IgD-negative memory B cell (primary cell): ENCODE measurements at regions not wholly inside any gene's neighbourhood (a gene's known extent, or its start where the extent isn't known, plus 50 kb on each side); places are given as distances from the start of the nearest gene placed in this dataset.

Experiments
- H3K27ac Mint-ChIP-seq, 3 donors: one replicate each; pipeline ENCODE4 v1.8.0; 2020 to 2022; ENCODE audit warnings: mild to moderate bottlenecking in 3 of 3, mixed read lengths in 3 of 3, moderate library complexity in 1 of 3
- H3K27me3 Mint-ChIP-seq: one replicate; pipeline ENCODE4 v1.8.0; 2021; ENCODE audit warnings: mixed read lengths
- H3K36me3 Mint-ChIP-seq: one replicate; pipeline ENCODE4 v1.8.0; 2020; ENCODE audit warnings: mild to moderate bottlenecking, mixed read lengths
- H3K4me1 Mint-ChIP-seq, 3 donors: one replicate each; pipeline ENCODE4 v1.8.0; 2020 to 2022; ENCODE audit warnings: mixed read lengths in 3 of 3, mild to moderate bottlenecking in 1 of 3
- H3K4me3 Mint-ChIP-seq, 4 donors: one replicate each; pipeline ENCODE4 v1.8.0; 2020 to 2022; ENCODE audit warnings: mild to moderate bottlenecking in 4 of 4, mixed read lengths in 4 of 4, moderate library complexity in 3 of 4
- H3K9me3 Mint-ChIP-seq, 3 donors: one replicate each; pipeline ENCODE4 v1.8.0; 2020 to 2021; ENCODE audit warnings: mixed read lengths in 3 of 3, mild to moderate bottlenecking in 1 of 3

DNA sequence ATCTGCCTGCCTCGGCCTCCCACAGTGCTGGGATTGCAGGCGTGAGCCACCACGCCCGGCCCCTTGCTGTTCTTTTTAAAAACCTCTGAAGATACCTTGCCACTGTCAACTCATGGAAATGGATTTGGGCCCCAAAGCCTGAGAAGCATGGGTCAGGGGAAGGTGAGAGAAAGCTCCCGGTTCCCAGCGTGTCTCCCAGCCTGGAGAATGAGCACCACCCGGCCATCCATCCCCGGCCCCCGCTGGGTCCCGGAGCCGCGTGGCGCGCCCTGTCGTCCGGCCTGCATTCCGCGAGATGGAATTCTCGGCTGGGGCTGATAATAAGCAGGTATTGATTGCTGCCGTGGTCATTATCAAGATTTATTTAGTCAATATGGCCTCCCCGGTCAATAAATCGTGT is 126.5 kb upstream of the MYL2 start:
- Mint-ChIP-seq H3K9me3 (peaks cover 0 to 2% (median 0%) of the 10 kb centered on the region in 3 donors), H3K4me3 (no peak overlapping the region), H3K4me1 (no peaks in the 10 kb centered on the region), H3K36me3 (no peaks in the 10 kb centered on the region), H3K27ac (no peak overlapping the region), H3K27me3 (peaks cover 3% of the 10 kb centered on the region)

DNA sequence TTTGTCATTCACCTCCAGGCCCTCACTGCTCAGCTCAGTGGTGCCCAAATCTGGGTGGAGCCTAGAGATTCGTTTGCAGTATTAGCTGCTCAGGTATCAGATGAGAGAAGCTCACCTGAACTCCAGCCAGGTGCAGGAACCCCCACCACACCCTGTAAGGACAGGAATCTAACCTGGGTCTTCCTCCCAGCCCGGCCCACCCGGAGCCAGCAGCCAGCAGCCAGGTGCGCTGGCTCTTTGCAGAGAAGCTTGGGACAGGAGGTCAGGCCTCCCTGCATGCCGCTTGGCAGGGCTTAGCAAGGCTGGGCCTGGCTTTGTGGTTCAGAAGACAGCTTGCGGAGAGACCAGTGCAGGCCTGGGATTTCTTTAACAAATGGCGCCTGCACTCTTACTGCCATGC is 125.6 kb upstream of the MYL2 start:
- no peak overlapping the region for H3K27ac Mint-ChIP-seq
- H3K4me3 Mint-ChIP-seq = no peak overlapping the region
- no peaks in the 10 kb centered on the region for H3K4me1 Mint-ChIP-seq
- peaks cover 0 to 2% (median 0%) of the 10 kb centered on the region in 3 donors for H3K9me3 Mint-ChIP-seq
- no peaks in the 10 kb centered on the region for H3K36me3 Mint-ChIP-seq
- H3K27me3 Mint-ChIP-seq = peaks cover 3% of the 10 kb centered on the region

DNA sequence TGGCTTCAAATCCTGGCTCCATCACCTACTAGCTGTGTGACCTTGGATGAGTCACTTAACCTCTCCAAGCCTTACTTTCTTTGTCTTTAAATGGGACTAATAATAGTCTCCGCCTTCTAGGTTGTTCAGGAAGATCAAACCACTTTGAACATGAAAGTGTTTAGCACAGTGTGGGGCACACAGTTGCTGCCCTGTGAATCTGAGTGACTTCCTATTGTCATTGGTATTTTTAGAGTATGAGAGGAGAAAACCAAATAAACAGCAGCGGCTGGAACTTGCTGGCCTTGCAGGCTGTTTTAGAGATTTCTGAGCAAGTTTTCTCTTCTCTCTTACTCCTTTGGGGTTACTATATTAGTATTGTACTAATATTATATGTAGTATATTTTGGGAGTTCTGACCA is 120.7 kb upstream of the MYL2 start:
- Mint-ChIP-seq H3K36me3 (no peaks in the 10 kb centered on the region), H3K27me3 (peaks cover 33% of the 10 kb centered on the region), H3K27ac (no peak overlapping the region), H3K4me3 (no peak overlapping the region), H3K9me3 (peaks cover 0 to 2% (median 0%) of the 10 kb centered on the region in 3 donors), H3K4me1 (peaks cover 3 to 8% (median 7%) of the 10 kb centered on the region in 3 donors)

DNA sequence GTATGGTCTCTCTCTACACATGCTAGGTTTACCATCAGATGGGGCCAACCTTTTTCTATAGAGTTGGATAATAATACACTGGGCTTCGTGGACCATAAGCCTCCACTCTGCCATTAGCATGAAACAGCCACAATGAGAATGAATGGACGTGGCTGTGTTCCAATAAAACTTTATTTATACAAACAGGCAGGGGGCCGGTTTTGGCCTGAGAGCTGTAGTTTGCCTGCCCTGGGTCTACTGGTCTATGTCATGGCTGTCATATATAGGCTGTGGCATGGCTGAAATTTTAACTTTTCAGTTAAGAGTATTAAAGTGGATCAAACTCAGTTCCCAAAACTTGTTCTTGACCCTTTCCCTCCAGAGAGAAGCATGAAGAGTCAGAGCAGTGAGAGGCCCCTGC is 120.3 kb upstream of the MYL2 start:
- Mint-ChIP-seq H3K27ac (no peak overlapping the region), H3K4me3 (no peak overlapping the region), H3K9me3 (peaks cover 0 to 2% (median 0%) of the 10 kb centered on the region in 3 donors), H3K36me3 (no peaks in the 10 kb centered on the region), H3K27me3 (peaks cover 37% of the 10 kb centered on the region), H3K4me1 (peaks cover 3 to 12% (median 11%) of the 10 kb centered on the region in 3 donors)

DNA sequence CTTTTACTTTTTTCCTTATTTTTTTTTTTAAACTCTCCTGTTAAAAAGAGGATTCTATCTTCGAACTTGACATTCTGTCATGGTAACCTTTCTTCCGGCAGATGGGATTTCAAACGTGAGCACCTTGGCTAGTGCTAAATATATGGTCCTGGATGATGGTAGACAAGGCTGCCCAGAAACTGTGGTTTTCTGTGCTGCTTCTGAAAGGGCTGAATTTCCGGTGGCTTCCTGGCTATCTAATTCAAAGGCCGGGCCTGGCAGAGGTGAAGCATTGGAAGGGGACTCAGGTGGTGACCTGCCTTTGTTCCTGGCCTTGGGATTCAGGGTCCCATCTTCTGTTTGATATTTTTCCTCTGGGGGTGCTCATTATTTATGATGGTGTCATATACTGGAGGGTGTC is 118.6 kb upstream of the MYL2 start:
- H3K27ac Mint-ChIP-seq = no peak overlapping the region
- no peak overlapping the region for H3K4me3 Mint-ChIP-seq

DNA sequence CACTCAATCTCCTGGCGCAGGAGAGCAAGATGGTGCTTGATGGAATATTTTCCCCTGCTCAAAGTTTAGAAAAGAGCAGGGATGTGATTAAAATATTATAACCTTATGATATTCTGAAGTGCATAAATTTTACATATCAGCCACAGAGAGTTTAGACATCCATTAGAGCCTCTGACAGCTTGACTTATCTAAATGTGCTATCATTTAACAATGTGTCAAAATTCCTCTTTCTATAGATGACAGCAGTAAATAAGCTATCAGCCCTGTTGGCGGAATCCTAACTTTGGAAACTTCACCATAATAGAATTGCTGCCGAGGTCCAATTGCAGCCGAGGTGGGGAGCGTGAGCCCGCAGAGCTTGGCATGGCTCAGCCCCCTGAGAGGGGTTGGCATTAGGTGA is 117.7 kb upstream of the MYL2 start:
- Mint-ChIP-seq H3K27ac (no peak overlapping the region), H3K36me3 (no peaks in the 10 kb centered on the region), H3K27me3 (peaks cover 45% of the 10 kb centered on the region), H3K4me1 (peaks cover 4 to 12% (median 12%) of the 10 kb centered on the region in 3 donors), H3K9me3 (no peaks in the 10 kb centered on the region), H3K4me3 (no peak overlapping the region)

More for the DNA sequence above, 118.6 kb upstream of the MYL2 start:
- no peaks in the 10 kb centered on the region for H3K36me3 Mint-ChIP-seq
- peaks cover 44% of the 10 kb centered on the region for H3K27me3 Mint-ChIP-seq
- H3K4me1 Mint-ChIP-seq = peaks cover 4 to 12% (median 12%) of the 10 kb centered on the region in 3 donors
- H3K9me3 Mint-ChIP-seq = no peaks in the 10 kb centered on the region

DNA sequence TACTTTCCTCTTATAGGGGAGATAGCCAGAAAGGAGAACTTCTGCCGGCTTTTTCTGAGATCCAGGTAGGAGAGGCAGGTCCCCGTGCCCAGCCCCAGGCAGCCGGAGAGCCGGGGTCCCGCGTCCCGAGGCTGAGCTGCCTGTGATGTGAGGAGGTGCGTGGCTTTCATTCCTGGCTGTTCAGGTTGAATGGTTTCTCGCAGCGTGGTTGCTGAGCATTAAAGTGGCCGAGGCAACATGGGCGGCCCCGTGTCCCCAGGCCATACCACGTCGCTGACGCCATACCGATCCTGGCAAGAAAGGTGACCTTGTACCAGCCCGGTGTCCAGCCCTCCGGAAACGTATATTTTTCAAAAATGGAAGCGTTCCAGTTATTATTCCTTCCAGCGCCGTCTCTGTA is 116.7 kb upstream of the MYL2 start:
- Mint-ChIP-seq H3K27ac (no peak overlapping the region), H3K27me3 (peaks cover 51% of the 10 kb centered on the region), H3K4me3 (peak overlapping the region in 1 of 4 donors; percentile 85), H3K9me3 (no peaks in the 10 kb centered on the region), H3K4me1 (peaks cover 9 to 14% (median 12%) of the 10 kb centered on the region in 3 donors), H3K36me3 (no peaks in the 10 kb centered on the region)

DNA sequence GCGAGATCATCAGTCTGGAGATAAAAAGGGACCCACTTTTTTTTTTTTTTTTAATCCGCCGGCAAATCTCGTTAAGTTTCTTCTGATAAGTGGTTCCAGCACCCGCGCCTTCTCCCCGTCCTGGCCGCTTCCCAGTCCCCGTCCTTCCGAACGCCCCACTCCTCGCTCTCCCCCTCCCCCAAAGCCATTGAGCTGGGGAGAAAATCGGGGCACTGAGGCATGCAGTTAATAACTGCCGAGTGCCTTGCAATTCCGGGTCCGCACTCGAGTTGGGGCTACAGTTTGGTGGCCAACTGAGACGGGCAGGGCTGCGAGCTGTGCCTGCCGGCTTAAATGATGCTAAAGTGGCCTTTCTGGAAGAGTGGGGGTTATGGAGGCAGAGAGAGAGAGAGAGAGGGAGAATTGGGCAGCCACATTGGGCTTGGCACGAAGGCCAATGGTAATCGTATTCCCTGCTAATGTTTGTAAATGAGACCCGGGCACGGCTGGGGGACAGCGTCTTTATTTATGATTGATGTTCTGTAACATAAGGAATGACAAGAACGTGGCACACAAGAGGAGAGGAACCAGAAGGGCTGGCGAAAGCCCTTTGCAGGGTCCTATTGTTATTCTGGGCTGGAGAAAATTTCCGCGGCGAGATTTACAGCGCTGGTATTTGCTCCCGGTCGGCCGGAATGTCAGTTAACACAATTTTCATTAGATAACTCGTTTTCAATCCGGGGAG is 115.4 kb upstream of the MYL2 start:
- Mint-ChIP-seq H3K27ac (peak overlapping the region in 1 of 3 donors; percentile 72), H3K4me3 (peak overlapping the region in 3 of 4 donors; percentile 30 to 84 (median 79)), H3K36me3 (no peaks in the 10 kb centered on the region), H3K27me3 (peaks cover 59% of the 10 kb centered on the region), H3K9me3 (no peaks in the 10 kb centered on the region), H3K4me1 (peaks cover 9 to 14% (median 12%) of the 10 kb centered on the region in 3 donors)

DNA sequence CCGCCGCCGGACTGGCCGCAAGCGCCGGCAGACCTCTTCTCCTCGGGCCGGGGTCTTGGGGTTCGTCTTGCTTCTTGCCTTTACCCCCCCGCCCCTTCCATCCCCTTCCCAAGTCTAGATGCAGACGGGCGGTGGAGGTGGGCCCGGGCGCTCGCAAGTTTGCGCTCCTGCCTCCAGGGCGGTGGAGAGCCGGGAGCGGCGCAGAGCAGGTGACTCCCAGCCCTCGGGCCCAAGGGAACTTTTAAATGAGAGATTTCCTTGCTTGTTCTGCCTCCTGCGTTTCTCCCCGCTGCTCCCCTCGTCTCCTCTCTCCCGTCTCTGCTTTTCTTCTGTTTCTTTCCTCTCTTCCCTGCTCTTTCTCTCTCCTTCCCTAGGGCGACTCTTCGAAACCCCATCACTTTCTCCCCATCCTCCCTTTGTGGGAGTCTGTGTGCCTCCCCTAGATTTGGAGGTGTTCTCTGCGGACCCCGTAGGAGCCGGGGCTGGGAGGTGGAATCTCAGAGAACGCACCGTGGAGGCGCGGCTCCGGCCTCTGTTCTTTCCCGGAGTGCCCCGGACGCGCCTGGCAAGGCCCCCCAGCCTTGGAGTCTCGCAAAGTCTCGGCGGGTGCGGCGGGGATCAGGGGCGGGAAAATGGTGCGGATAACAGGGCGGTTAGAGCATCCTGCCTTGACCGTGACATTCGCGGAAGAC is 114.7 kb upstream of the MYL2 start:
- Mint-ChIP-seq H3K4me3 (peak overlapping the region in 3 of 4 donors; percentile 30 to 84 (median 75)), H3K9me3 (no peaks in the 10 kb centered on the region), H3K27ac (no peak overlapping the region), H3K27me3 (peaks cover 60% of the 10 kb centered on the region), H3K4me1 (peaks cover 9 to 14% (median 12%) of the 10 kb centered on the region in 3 donors), H3K36me3 (no peaks in the 10 kb centered on the region)

DNA sequence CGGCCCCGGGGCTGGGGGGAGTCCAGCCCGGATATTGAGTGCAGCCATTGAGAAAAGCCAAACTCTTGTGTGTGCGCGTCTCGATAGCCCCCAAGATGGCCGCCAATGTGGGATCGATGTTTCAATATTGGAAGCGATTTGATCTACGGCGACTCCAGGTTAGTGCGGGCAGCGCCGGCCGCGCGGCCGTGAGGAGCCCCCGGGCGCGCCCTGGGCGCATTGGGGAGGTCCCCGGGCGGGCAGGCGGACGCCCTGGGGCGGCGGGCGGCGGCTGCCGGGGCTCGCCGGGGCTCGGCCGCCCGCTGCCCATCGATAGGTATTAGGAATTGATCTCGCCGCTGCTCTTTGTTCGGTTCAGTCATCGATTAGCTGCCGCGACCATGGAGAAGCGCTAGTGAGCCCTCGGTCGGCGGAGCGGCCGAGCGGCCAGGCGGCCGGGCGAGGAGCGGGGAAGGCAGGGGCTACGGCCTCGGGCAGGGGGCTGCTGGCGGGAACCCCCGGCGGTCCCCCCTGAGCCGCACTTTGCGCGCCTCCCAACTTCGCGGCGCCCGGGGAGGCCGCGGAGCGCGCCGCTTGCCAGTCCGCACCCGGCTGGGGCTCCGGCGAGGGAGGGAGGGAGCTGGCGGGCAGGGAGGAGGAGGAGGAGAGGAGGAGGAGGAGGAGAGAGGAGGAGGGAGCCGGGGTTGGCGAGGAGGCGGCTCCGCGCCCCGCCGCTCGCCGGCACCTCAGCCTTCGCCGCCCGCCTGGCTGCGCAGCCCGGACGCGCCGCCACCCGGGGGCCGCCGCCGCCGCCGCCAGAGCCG is 113.9 kb upstream of the MYL2 start, which contains the start of gene CUX2:
TSS of gene CUX2 (plus strand) at position 83 of the 803 bp plus-strand sequence.
- H3K27me3 Mint-ChIP-seq = peaks cover 65% of the 10 kb centered on the region
- peaks cover 9 to 14% (median 12%) of the 10 kb centered on the region in 3 donors for H3K4me1 Mint-ChIP-seq

DNA sequence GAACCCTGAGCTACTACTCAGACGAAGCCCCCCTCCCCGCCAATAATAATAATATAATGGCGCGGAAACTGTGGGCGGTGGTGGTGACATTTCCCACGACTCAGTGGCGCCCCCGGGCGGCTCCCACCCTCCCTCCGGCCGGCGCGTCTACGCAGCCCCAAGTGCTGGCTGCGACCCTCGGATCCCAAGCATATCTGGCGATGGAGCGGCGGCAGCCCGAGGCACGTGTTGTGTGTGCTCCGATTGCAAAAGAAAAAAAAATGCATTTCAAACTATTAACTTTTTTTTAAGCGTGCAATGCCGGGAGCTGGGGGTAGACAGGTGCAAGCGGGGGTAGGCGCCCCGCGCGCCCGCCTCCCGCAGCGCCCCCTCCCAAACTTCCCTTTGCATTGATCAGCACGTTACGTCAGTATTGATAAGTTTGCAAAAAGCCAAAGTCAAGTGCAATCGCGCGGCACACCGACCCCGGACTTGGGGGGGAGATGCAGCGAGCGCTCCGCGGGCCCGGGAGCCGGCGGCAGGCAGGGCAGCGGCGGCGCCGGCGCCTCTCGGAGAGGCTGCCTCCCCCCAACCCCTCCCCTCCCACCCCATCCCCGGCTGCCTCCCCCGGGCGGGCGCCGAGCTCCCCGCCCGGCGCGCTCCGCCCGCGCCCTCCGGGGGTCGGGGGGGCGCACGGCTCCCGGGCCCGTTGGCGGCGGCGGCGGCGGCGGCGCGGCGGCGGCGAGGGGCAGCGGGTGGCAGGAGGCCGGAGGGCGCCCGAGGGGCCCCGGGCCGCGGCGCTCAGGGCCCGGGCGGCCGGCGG is 113.1 kb upstream of the MYL2 start:
- Mint-ChIP-seq H3K27me3 (peaks cover 62% of the 10 kb centered on the region), H3K4me3 (peak overlapping the region in 1 of 4 donors; percentile 30), H3K4me1 (peaks cover 9 to 14% (median 12%) of the 10 kb centered on the region in 3 donors), H3K27ac (no peak overlapping the region), H3K9me3 (no peaks in the 10 kb centered on the region), H3K36me3 (no peaks in the 10 kb centered on the region)

More for the DNA sequence above, 113.9 kb upstream of the MYL2 start, which contains the start of gene CUX2:
- Mint-ChIP-seq H3K4me3 (peak within 1 kb of the TSS in 3 of 4 donors; percentile 30 to 84 (median 75)), H3K36me3 (no peaks in the 10 kb centered on the region), H3K27ac (no peak within 1 kb of the TSS), H3K9me3 (no peaks in the 10 kb centered on the region)

DNA sequence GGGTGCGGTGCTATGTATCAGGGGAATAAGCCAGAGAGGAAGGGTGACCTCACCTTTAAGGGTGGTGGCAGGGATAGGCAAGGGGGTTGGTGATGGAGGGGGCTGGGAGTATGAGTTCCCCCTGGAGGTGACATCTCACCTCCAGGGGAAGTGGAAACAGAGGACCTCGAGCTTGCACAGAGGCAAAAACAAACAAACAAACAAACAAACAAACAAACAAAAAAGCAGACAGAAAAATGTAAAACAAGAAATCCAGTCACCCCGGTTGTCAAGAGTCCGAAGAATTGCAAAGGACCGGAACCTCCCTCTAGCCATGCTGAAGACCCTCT is 112.2 kb upstream of the MYL2 start:
- Mint-ChIP-seq H3K9me3 (no peaks in the 10 kb centered on the region), H3K27ac (no peak overlapping the region), H3K27me3 (peaks cover 56% of the 10 kb centered on the region), H3K4me1 (peaks cover 7 to 14% (median 9%) of the 10 kb centered on the region in 3 donors), H3K4me3 (peak overlapping the region in 1 of 4 donors; percentile 58), H3K36me3 (no peaks in the 10 kb centered on the region)

DNA sequence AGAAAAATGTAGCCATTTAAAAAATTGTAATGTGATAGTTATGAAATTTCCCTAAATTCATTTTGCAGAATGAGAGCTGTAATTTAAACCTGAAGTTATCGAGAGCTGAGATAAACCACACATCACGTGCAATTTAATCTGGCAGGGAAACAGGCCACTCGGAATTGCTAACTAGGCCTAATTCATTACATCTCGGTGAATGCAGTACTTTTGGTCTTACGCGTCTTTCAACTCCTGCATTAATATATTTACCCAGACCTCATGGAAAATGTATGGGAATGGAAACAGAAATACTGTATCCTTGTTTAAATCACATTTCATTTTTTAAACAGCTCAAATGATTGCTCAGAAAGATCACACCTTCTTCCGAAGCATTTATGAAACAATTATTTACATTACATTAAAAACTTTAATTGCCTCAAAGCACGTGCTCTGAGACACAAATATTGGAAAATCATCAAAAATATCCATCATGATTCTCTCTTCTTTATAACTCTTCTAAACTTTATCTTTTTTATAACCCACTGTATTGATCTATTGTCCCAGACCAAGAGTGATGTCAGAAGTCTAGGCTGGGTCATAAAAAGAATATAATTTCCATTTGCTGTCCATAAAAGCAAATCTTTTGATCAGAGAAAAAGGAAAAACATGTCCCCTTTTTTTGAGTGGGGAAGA is 111.7 kb upstream of the MYL2 start:
- H3K27me3 Mint-ChIP-seq = peaks cover 51% of the 10 kb centered on the region
- no peak overlapping the region for H3K4me3 Mint-ChIP-seq
- H3K27ac Mint-ChIP-seq = no peak overlapping the region
- H3K36me3 Mint-ChIP-seq = no peaks in the 10 kb centered on the region
- peaks cover 6 to 11% (median 9%) of the 10 kb centered on the region in 3 donors for H3K4me1 Mint-ChIP-seq
- H3K9me3 Mint-ChIP-seq = no peaks in the 10 kb centered on the region

DNA sequence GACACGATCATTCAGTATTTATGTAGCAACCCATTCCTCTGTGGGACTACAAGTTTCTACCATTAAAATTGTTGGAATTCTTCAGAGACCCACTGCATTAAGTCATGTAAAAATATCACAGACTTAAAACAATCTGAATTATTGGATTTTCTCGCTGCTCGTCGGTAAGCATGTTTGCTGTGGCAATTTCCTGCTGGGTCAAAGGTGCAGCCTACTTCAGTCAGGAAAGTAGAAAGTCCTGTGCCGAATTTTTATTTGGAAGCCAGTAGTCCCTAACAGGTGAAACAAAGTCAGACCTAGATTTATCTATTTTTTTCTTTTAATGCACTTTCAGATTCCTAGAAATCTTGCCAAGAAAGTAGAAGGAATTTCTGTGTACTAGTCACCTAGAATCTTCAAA is 110.4 kb upstream of the MYL2 start:
- H3K27ac Mint-ChIP-seq = no peak overlapping the region
- H3K27me3 Mint-ChIP-seq = peaks cover 40% of the 10 kb centered on the region
- H3K4me1 Mint-ChIP-seq = peaks cover 1 to 6% (median 5%) of the 10 kb centered on the region in 3 donors
- no peaks in the 10 kb centered on the region for H3K9me3 Mint-ChIP-seq
- no peak overlapping the region for H3K4me3 Mint-ChIP-seq
- H3K36me3 Mint-ChIP-seq = no peaks in the 10 kb centered on the region
